ENCODE measurements at regions not wholly inside any gene's neighbourhood (a gene's known extent, or its start where the extent isn't known, plus 50 kb on each side); places are given as distances from the start of the nearest gene placed in this dataset.

DNA sequence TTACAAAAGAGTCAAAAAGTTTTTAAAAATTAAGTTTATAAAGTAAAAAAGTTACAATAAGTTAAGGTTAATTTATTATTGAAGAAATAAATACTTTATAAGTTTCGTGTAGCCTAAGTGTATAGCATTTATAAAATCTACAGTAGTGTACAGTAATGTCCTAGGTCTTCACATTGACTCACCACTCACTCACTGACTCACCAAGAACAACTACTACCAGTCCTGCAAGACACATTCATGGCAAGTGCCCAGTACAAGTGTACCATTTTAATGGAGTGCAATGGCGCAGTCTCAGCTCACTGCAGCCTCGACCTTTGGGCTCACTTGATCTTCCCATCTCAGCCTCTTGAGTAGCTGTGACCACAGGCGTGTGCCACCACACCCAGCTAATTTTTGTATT lies 128.2 kb downstream of the GPX5 start:
- TF ChIP-seq, protein P1, sequence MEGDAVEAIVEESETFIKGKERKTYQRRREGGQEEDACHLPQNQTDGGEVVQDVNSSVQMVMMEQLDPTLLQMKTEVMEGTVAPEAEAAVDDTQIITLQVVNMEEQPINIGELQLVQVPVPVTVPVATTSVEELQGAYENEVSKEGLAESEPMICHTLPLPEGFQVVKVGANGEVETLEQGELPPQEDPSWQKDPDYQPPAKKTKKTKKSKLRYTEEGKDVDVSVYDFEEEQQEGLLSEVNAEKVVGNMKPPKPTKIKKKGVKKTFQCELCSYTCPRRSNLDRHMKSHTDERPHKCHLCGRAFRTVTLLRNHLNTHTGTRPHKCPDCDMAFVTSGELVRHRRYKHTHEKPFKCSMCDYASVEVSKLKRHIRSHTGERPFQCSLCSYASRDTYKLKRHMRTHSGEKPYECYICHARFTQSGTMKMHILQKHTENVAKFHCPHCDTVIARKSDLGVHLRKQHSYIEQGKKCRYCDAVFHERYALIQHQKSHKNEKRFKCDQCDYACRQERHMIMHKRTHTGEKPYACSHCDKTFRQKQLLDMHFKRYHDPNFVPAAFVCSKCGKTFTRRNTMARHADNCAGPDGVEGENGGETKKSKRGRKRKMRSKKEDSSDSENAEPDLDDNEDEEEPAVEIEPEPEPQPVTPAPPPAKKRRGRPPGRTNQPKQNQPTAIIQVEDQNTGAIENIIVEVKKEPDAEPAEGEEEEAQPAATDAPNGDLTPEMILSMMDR (conservative IDR thresholded peaks at IDR 0.05; ENCODE audit: low read length), result no peak
- TF ChIP-seq EZH2phosphoT487 (IDR thresholded peaks at IDR 0.05; ENCODE audit: borderline replicate concordance), result no peak
